ENCODE measurements at regions not wholly inside any gene's neighbourhood (a gene's known extent, or its start where the extent isn't known, plus 50 kb on each side); places are given as distances from the start of the nearest gene placed in this dataset.
"Not testable (repeated sequence)": the region's sequence is repeated elsewhere in the genome, so short reads cannot be mapped to it uniquely, and the experiment has no call there.

DNA sequence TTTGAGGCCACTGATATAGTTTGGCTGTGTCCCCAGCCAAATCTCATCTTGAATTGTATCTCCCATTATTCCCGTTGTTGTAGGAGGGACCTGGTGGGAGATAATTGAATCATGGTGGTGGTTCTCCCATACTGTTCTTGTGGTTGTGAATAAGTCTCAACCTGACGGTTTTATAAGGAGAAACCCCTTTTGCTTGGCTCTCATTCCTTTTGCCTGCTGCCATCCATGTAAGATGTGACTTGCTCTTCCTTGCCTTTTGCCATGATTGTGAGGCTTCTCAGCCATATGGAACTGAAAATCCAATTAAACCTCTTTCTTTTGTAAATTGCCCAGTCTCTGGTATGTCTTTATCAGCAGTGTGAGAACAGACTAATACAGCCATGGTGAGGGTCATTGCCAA lies 431.6 kb upstream of the ID2 start:
- H3K27me3 ChIP-seq (replicated peaks; ENCODE audit: control insufficient read depth, insufficient read depth, low read length, poor library complexity, severe bottlenecking); H3K4me1 ChIP-seq (ENCODE audit: control insufficient read depth, insufficient read depth, low read length, poor library complexity, severe bottlenecking): not testable (repeated sequence)

DNA sequence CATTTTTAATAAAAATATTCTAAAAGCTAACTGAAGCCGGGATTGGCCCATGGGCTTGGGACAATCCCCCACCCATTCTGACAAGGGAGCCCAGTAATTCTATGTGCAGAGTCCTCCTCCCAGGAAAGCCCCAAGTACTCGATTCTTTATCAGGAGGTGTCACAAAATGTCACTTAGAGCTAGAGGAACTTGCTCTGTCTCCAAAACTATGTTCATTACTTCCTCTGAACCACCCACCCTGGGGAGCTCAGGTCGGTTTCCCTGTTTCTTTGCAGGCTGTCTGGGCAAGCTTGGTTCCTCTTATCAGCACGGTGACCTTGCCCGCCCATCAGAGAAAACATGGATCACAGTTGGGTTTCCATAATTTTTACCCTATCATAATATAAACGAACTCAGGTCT lies 430.6 kb upstream of the ID2 start:
- Histone ChIP-seq H3K36me3 (ENCODE audit: control insufficient read depth, insufficient read depth, low read length) (no peaks in the 10 kb centered on the region), H3K27me3 (replicated peaks; ENCODE audit: control insufficient read depth, insufficient read depth, low read length, poor library complexity, severe bottlenecking) (no peaks in the 10 kb centered on the region)
- no peak for DNase-seq

More for the DNA sequence above, 431.6 kb upstream of the ID2 start:
- not testable (repeated sequence) for H3K27ac ChIP-seq (ENCODE audit: insufficient read depth, low read length, poor library complexity, severe bottlenecking); H3K36me3 ChIP-seq (ENCODE audit: control insufficient read depth, insufficient read depth, low read length); DNase-seq; H3K4me3 ChIP-seq (ENCODE audit: insufficient read depth, low read depth, low read length, poor library complexity, severe bottlenecking); H3K9me3 ChIP-seq (ENCODE audit: control insufficient read depth, low read length)

DNA sequence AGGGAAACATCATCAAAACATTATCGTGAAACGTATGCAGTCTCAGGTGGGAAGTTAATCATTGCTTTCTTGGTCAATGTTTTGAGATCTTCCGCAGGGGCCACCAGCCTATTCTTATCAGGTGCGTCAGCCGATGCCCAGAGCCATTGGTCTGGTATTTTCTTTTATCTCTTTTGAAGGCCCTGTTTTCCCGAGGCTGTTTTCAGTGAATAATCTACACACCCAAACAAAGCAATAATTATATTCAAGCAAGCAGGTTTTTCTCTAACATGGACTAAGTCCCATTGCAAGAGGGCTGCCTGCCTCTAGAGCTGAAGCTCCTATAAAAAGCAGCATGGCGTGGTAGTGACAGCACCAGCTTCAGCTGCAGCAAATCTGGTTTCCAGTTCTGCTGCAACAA lies 430.0 kb upstream of the ID2 start:
- H3K4me3 ChIP-seq (ENCODE audit: insufficient read depth, low read depth, low read length, poor library complexity, severe bottlenecking): no peak overlapping the region
- no peaks in the 10 kb centered on the region for H3K36me3 ChIP-seq (ENCODE audit: control insufficient read depth, insufficient read depth, low read length)
- no peaks in the 10 kb centered on the region for H3K4me1 ChIP-seq (ENCODE audit: control insufficient read depth, insufficient read depth, low read length, poor library complexity, severe bottlenecking)
- H3K27me3 ChIP-seq (replicated peaks; ENCODE audit: control insufficient read depth, insufficient read depth, low read length, poor library complexity, severe bottlenecking): no peaks in the 10 kb centered on the region
- H3K27ac ChIP-seq (ENCODE audit: insufficient read depth, low read length, poor library complexity, severe bottlenecking): no peak overlapping the region
- no peak for DNase-seq
- no peaks in the 10 kb centered on the region for H3K9me3 ChIP-seq (ENCODE audit: control insufficient read depth, low read length)

More for the DNA sequence above, 430.6 kb upstream of the ID2 start:
- H3K4me3 ChIP-seq (ENCODE audit: insufficient read depth, low read depth, low read length, poor library complexity, severe bottlenecking): no peak overlapping the region
- H3K9me3 ChIP-seq (ENCODE audit: control insufficient read depth, low read length): no peaks in the 10 kb centered on the region
- no peaks in the 10 kb centered on the region for H3K4me1 ChIP-seq (ENCODE audit: control insufficient read depth, insufficient read depth, low read length, poor library complexity, severe bottlenecking)
- H3K27ac ChIP-seq (ENCODE audit: insufficient read depth, low read length, poor library complexity, severe bottlenecking): no peak overlapping the region

DNA sequence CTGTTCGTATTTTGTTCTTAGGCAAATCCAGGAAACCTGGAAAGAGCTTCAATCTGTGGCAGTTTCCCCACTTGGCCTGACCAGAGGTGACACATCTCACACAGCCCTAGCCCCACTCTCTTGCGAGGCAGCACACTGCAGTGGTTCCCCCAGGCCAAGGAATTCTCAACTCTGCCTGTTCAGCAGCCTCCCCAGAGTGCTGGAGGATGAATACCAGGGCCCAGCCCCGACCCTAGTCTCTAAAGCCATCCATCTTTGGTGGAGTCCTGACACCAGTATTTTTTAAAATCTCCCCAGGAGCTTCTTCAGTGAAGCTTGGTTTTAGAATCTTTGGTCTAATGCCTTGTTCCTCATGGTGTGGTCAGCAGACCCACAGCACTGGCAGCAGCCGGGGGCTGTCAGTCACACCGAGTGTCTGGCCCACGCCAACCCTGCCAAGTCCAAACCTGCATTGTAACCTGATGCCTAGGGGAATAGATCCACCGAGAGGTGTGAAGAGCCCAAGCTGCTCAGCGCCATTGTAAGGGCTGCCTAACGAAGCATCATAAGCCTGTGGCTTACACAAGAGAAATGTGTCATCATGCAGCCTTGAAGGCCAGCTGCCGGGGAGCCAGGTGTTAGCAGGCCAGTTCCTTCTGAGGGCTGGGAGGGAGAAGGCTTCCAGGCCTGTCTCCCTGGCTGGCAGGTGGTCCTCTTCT lies 428.7 kb upstream of the ID2 start:
- Histone ChIP-seq H3K4me1 (ENCODE audit: control insufficient read depth, insufficient read depth, low read length, poor library complexity, severe bottlenecking) (no peaks in the 10 kb centered on the region), H3K36me3 (ENCODE audit: control insufficient read depth, insufficient read depth, low read length) (no peaks in the 10 kb centered on the region), H3K27me3 (replicated peaks; ENCODE audit: control insufficient read depth, insufficient read depth, low read length, poor library complexity, severe bottlenecking) (no peaks in the 10 kb centered on the region), H3K4me3 (ENCODE audit: insufficient read depth, low read depth, low read length, poor library complexity, severe bottlenecking) (no peak overlapping the region), H3K9me3 (ENCODE audit: control insufficient read depth, low read length) (no peaks in the 10 kb centered on the region), H3K27ac (ENCODE audit: insufficient read depth, low read length, poor library complexity, severe bottlenecking) (no peak overlapping the region)
- DNase-seq: no peak

DNA sequence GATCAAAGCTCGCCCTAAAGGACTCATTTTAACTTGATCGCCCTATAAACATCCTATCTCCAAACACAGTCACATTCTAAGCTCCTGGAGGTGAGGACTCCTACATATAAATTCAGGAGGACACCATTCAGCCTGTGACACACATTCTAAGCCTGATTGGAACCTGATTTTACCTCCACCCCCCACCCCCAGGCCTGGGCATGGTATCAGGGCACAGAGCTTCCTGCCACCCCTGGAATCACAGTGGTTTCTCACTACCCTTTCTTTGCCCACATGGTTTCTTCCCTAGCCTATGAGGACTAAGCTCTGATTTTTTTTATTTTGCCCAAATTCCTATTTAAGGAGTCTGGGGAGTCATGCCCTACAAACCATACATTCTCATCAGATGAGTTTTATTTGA lies 428.1 kb upstream of the ID2 start:
- no peak for DNase-seq
- Histone ChIP-seq H3K4me1 (ENCODE audit: control insufficient read depth, insufficient read depth, low read length, poor library complexity, severe bottlenecking) (no peaks in the 10 kb centered on the region), H3K27me3 (replicated peaks; ENCODE audit: control insufficient read depth, insufficient read depth, low read length, poor library complexity, severe bottlenecking) (no peaks in the 10 kb centered on the region), H3K9me3 (ENCODE audit: control insufficient read depth, low read length) (no peaks in the 10 kb centered on the region), H3K4me3 (ENCODE audit: insufficient read depth, low read depth, low read length, poor library complexity, severe bottlenecking) (no peak overlapping the region), H3K27ac (ENCODE audit: insufficient read depth, low read length, poor library complexity, severe bottlenecking) (no peak overlapping the region), H3K36me3 (ENCODE audit: control insufficient read depth, insufficient read depth, low read length) (no peaks in the 10 kb centered on the region)

DNA sequence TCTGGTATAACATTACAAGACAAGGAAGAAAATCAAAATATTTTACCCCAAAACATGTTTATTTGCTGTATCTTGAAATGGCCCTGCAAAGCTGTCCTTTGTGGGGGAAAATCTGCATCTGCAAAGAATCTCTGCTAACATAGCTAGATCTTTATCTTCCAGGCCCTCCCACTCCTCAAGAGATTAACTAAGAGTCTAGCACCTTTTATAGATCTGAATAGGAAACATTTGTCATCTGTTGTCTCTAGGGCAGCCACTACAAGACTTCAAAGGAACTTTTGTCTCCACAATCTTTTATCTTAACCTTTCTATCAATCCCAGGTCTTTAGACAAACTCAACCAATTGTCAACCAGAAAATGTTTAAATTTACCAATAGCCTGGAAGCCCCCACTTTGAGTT lies 427.6 kb upstream of the ID2 start:
- not testable (repeated sequence) for H3K4me3 ChIP-seq (ENCODE audit: insufficient read depth, low read depth, low read length, poor library complexity, severe bottlenecking); H3K9me3 ChIP-seq (ENCODE audit: control insufficient read depth, low read length); DNase-seq; H3K4me1 ChIP-seq (ENCODE audit: control insufficient read depth, insufficient read depth, low read length, poor library complexity, severe bottlenecking); H3K27ac ChIP-seq (ENCODE audit: insufficient read depth, low read length, poor library complexity, severe bottlenecking); H3K27me3 ChIP-seq (replicated peaks; ENCODE audit: control insufficient read depth, insufficient read depth, low read length, poor library complexity, severe bottlenecking); H3K36me3 ChIP-seq (ENCODE audit: control insufficient read depth, insufficient read depth, low read length)

DNA sequence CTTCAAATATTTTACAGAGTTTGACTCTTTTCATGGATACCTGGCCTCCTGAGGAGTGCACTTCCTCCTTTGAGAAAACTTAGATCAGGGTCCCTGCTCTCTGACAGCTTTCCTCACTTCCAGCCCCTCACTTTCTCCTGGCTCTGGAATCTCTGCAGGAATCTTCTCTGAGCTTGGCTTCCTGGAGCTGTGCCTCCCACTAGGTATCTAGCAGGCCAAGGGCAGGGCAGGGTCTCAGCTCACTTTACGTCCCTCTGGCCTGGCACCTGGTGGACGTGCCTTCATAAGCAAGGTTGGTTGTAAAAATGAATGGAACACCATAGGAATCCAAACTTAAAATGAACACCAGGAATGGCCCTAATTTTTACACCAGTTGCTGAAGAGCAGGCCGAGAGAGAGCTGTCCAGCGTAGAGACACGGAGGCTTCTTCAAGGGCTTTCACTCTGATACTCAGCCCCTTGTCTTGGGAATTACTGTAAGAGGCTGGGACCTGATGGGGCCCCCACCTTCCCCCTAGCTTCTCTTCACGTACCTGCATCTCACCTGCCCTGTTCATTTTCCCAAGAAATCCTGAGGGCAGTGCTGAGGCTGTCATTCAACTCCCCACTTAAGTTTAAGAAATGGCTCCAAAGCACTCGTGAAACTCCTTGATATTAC lies 426.9 kb upstream of the ID2 start:
- H3K27ac ChIP-seq (ENCODE audit: insufficient read depth, low read length, poor library complexity, severe bottlenecking): no peak overlapping the region
- no peaks in the 10 kb centered on the region for H3K4me1 ChIP-seq (ENCODE audit: control insufficient read depth, insufficient read depth, low read length, poor library complexity, severe bottlenecking)
- DNase-seq: no peak
- no peaks in the 10 kb centered on the region for H3K27me3 ChIP-seq (replicated peaks; ENCODE audit: control insufficient read depth, insufficient read depth, low read length, poor library complexity, severe bottlenecking)
- H3K36me3 ChIP-seq (ENCODE audit: control insufficient read depth, insufficient read depth, low read length): no peaks in the 10 kb centered on the region
- H3K9me3 ChIP-seq (ENCODE audit: control insufficient read depth, low read length): no peaks in the 10 kb centered on the region
- H3K4me3 ChIP-seq (ENCODE audit: insufficient read depth, low read depth, low read length, poor library complexity, severe bottlenecking): no peak overlapping the region

DNA sequence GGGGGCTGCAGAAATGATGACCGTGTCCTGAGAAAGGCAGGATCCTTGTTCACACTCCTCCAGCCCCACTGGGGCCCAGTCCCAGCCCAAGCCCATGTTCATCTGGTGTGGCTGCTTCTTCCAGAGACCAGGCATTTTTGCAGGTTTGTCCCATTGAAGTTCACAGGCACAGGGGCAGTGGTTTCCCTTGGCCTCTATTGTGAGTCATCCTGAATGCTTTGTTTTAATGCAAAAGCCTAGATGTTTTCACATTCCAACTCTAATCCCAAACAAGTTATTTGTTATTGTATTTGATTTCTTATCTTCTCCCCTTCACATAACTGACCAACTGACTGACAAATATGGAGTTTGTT lies 426.4 kb upstream of the ID2 start:
- Histone ChIP-seq H3K27ac (ENCODE audit: insufficient read depth, low read length, poor library complexity, severe bottlenecking) (no peak overlapping the region), H3K27me3 (replicated peaks; ENCODE audit: control insufficient read depth, insufficient read depth, low read length, poor library complexity, severe bottlenecking) (no peaks in the 10 kb centered on the region), H3K4me1 (ENCODE audit: control insufficient read depth, insufficient read depth, low read length, poor library complexity, severe bottlenecking) (no peaks in the 10 kb centered on the region), H3K9me3 (ENCODE audit: control insufficient read depth, low read length) (no peaks in the 10 kb centered on the region), H3K4me3 (ENCODE audit: insufficient read depth, low read depth, low read length, poor library complexity, severe bottlenecking) (no peak overlapping the region), H3K36me3 (ENCODE audit: control insufficient read depth, insufficient read depth, low read length) (no peaks in the 10 kb centered on the region)
- no peak for DNase-seq

DNA sequence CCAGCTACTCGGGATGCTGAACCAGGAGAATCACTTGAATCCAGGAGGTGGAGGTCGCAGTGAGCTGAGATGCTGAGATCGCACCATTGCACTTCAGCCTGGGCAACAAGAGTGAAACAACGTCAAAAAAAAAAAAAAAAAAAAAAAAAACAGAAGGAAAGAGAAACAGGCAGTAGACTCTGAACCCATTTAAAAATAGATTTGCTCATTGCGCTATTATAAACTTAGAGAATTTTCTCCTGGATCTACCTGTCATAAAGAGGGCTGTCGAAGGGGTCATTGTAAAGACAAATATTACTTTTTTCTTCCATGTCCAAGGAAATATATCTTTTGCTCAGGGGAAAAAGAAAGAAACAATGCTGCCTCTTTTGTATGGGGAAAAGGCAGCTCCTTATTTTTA lies 425.0 kb upstream of the ID2 start:
- Histone ChIP-seq H3K27me3 (replicated peaks; ENCODE audit: control insufficient read depth, insufficient read depth, low read length, poor library complexity, severe bottlenecking) (no peaks in the 10 kb centered on the region), H3K9me3 (ENCODE audit: control insufficient read depth, low read length) (no peaks in the 10 kb centered on the region), H3K4me1 (ENCODE audit: control insufficient read depth, insufficient read depth, low read length, poor library complexity, severe bottlenecking) (no peaks in the 10 kb centered on the region), H3K36me3 (ENCODE audit: control insufficient read depth, insufficient read depth, low read length) (no peaks in the 10 kb centered on the region), H3K27ac (ENCODE audit: insufficient read depth, low read length, poor library complexity, severe bottlenecking) (no peak overlapping the region), H3K4me3 (ENCODE audit: insufficient read depth, low read depth, low read length, poor library complexity, severe bottlenecking) (no peak overlapping the region)
- no peak for DNase-seq

DNA sequence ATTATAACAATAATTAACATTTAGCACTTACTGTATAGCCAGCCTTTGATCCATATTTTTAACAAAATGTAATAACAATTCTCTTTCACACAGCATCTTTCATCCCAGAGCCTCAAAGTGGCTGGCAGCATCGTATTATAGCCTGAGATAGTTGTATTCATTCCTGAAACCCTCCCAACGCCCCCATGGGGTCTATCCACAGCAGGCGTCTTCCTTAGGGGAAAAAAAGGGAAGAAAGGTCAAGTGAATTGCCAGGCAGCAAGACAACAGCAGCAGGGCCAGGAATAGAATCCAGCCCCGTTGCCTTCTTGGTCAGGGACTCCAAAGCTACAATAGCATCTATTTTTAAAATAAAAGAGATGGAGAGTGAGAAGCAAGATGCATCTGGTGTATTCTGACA lies 424.4 kb upstream of the ID2 start:
- no peak overlapping the region for H3K4me3 ChIP-seq (ENCODE audit: insufficient read depth, low read depth, low read length, poor library complexity, severe bottlenecking)
- H3K9me3 ChIP-seq (ENCODE audit: control insufficient read depth, low read length): no peaks in the 10 kb centered on the region
- DNase-seq: no peak
- no peak overlapping the region for H3K27ac ChIP-seq (ENCODE audit: insufficient read depth, low read length, poor library complexity, severe bottlenecking)
- no peaks in the 10 kb centered on the region for H3K27me3 ChIP-seq (replicated peaks; ENCODE audit: control insufficient read depth, insufficient read depth, low read length, poor library complexity, severe bottlenecking)
- H3K4me1 ChIP-seq (ENCODE audit: control insufficient read depth, insufficient read depth, low read length, poor library complexity, severe bottlenecking): no peaks in the 10 kb centered on the region
- no peaks in the 10 kb centered on the region for H3K36me3 ChIP-seq (ENCODE audit: control insufficient read depth, insufficient read depth, low read length)

All from effector memory CD4-positive, alpha-beta T cell (primary cell).